ENCODE measurements at regions not wholly inside any gene's neighbourhood (a gene's known extent, or its start where the extent isn't known, plus 50 kb on each side); places are given as distances from the start of the nearest gene placed in this dataset.

GRCh38 chr2:15794608-15795134, 145.7 kb upstream of the MYCN start:
- DNase-seq (ENCODE audit: low spot score): no peak

- DNase-seq (ENCODE audit: low spot score): no peak
Observed at GRCh38 chr2:15795426-15795825, 144.9 kb upstream of the MYCN start.

GRCh38 chr2:15796167-15796942, 144.0 kb upstream of the MYCN start:
- DNase-seq (ENCODE audit: low spot score): no peak

GRCh38 chr2:15797231-15797938, 143.0 kb upstream of the MYCN start:
- peak; percentile 55 for DNase-seq (ENCODE audit: low spot score)

GRCh38 chr2:15797939-15798281, 142.4 kb upstream of the MYCN start:
- no peak for DNase-seq (ENCODE audit: low spot score)

GRCh38 chr2:15798701-15799431, 141.5 kb upstream of the MYCN start:
- no peak for DNase-seq (ENCODE audit: low spot score)

- no peak for DNase-seq (ENCODE audit: low spot score)
Observed at GRCh38 chr2:15799432-15799827, 140.9 kb upstream of the MYCN start.

GRCh38 chr2:15800495-15801329, 139.6 kb upstream of the MYCN start:
- peak; percentile 53 for DNase-seq (ENCODE audit: low spot score)

- no peak for DNase-seq (ENCODE audit: low spot score)
Observed at GRCh38 chr2:15801439-15801838, 138.9 kb upstream of the MYCN start.

- DNase-seq (ENCODE audit: low spot score): no peak
Observed at GRCh38 chr2:15801904-15802303, 138.4 kb upstream of the MYCN start.

GRCh38 chr2:15802657-15803542, 137.4 kb upstream of the MYCN start:
- no peak for DNase-seq (ENCODE audit: low spot score)

- no peak for DNase-seq (ENCODE audit: low spot score)
Observed at GRCh38 chr2:15803543-15804245, 136.7 kb upstream of the MYCN start.

- DNase-seq (ENCODE audit: low spot score): no peak
Observed at GRCh38 chr2:15804246-15804619, 136.1 kb upstream of the MYCN start.

- no peak for DNase-seq (ENCODE audit: low spot score)
Observed at GRCh38 chr2:15804691-15805090, 135.7 kb upstream of the MYCN start.

GRCh38 chr2:15805206-15805605, 135.1 kb upstream of the MYCN start:
- DNase-seq (ENCODE audit: low spot score): no peak

- no peak for DNase-seq (ENCODE audit: low spot score)
Observed at GRCh38 chr2:15805772-15806171, 134.6 kb upstream of the MYCN start.

GRCh38 chr2:15806801-15807417, 133.4 kb upstream of the MYCN start:
- no peak for DNase-seq (ENCODE audit: low spot score)

GRCh38 chr2:15807418-15808203, 132.7 kb upstream of the MYCN start:
- no peak for DNase-seq (ENCODE audit: low spot score)

Data from HuH-7 (cell line).